OCI-LY3 (cell line): ENCODE measurements at regions not wholly inside any gene's neighbourhood (a gene's known extent, or its start where the extent isn't known, plus 50 kb on each side); places are given as distances from the start of the nearest gene placed in this dataset.

Source experiments
- CTCF ChIP-seq: fragments of 200-600, 300-600 bp; sonication (generic); IDR thresholded peaks from 2 replicates; pipeline ENCODE4 v1.5.1; 2014; ENCODE audit warnings: antibody characterized with exemption, low read length, low read depth
- EZH2phosphoT487 ChIP-seq: fragments of 200-600 bp; shearing (Covaris generic); IDR thresholded peaks from 2 replicates; pipeline ENCODE4 v1.6.1; 2018; ENCODE audit warnings: antibody characterized with exemption, mixed run types, low read depth

- TF ChIP-seq CTCF (no peak), EZH2phosphoT487 (no peak)
Observed at GRCh38 chr5:5787373-5787772, 364.9 kb downstream of the ICE1 start.
